ENCODE measurements at regions not wholly inside any gene's neighbourhood (a gene's known extent, or its start where the extent isn't known, plus 50 kb on each side); places are given as distances from the start of the nearest gene placed in this dataset.

GRCh38 chr4:23023121-23023520, 330.4 kb downstream of the GBA3 start:
- no peak for DNase-seq (ENCODE audit: low spot score)
- Histone ChIP-seq H3K9ac (ENCODE audit: insufficient read depth, low read depth, low read length) (no peak overlapping the region), H3K4me3 (replicated peaks in 1 of 3; ENCODE audit: insufficient read depth in 1 of 3, low read depth in 2 of 3, low read length in 3 of 3) (no peak overlapping the region), H3K27me3 (ENCODE audit: control insufficient read depth in 1 of 2, insufficient read depth in 2 of 2, low read length in 2 of 2) (no peaks in the 10 kb centered on the region), H4K20me1 (ENCODE audit: insufficient read depth, low read length) (no peaks in the 10 kb centered on the region), H3K4me2 (ENCODE audit: low read depth, low read length) (no peak overlapping the region), H3K9me3 (ENCODE audit: low read length) (0 out of 2 replicates have a peak, but pooled peaks cover 4% of the 10 kb centered on the region), H3K36me3 (replicated peaks in 1 of 2; ENCODE audit: control insufficient read depth in 1 of 2, insufficient read depth in 2 of 2, low read length in 2 of 2) (no peaks in the 10 kb centered on the region), H3K79me2 (ENCODE audit: insufficient read depth, low read length) (no peaks in the 10 kb centered on the region), H3K4me1 (ENCODE audit: insufficient read depth, low read length) (no peaks in the 10 kb centered on the region), H3K27ac (ENCODE audit: extremely low read length, insufficient read depth, low read length) (no peak overlapping the region), H2AFZ (ENCODE audit: low read length) (no peak overlapping the region)
- no peak for ATAC-seq
- BruUV-seq (replicated peaks): no TSS peak
- ChIA-PET CTCF (ENCODE audit: low intra/inter-chr PET ratio, low total read pairs) (no interaction called here), POLR2A (no interaction called here)
- FAIRE-seq: no peak
- in situ Hi-C loops (cut with HindIII; ENCODE audit: extremely low pct_ligation_motif_present, low pct_unique_long_range_greater_than_20kb) (no loop called here), intact Hi-C loops (cut with micrococcal nuclease; ENCODE audit: unreplicated experiment) (no loop called here)
- TF ChIP-seq ARID2 (CRISPR knock-in tag; IDR thresholded peaks at IDR 0.05; ENCODE audit: borderline replicate concordance): no peak
- no peak for TF ChIP-seq GMEB1 (CRISPR knock-in tag; IDR thresholded peaks at IDR 0.05; ENCODE audit: borderline replicate concordance)
- no peak for TF ChIP-seq ZNF772 (CRISPR knock-in tag; IDR thresholded peaks at IDR 0.05)
- no peak for TF ChIP-seq ZNF18 (CRISPR knock-in tag; IDR thresholded peaks at IDR 0.05; ENCODE audit: insufficient replicate concordance)
- TF ChIP-seq MATR3 (CRISPR knock-in tag; IDR thresholded peaks at IDR 0.05): no peak
- no peak for TF ChIP-seq ZNF44 (CRISPR knock-in tag; IDR thresholded peaks at IDR 0.05)
- no peak for TF ChIP-seq SOX5 (CRISPR knock-in tag; IDR thresholded peaks at IDR 0.05; ENCODE audit: borderline replicate concordance)
- TF ChIP-seq ATAD3A (CRISPR knock-in tag; IDR thresholded peaks at IDR 0.05): no peak
- TF ChIP-seq ZNF746 (CRISPR knock-in tag; IDR thresholded peaks at IDR 0.05): no peak
- TF ChIP-seq PRDM4 (CRISPR knock-in tag; IDR thresholded peaks at IDR 0.05; ENCODE audit: borderline replicate concordance): no peak
- no peak for TF ChIP-seq FOXA3 (CRISPR knock-in tag; IDR thresholded peaks at IDR 0.05)
- no peak for TF ChIP-seq NR2C2 (CRISPR knock-in tag; IDR thresholded peaks at IDR 0.05; ENCODE audit: borderline replicate concordance)
- no peak for TF ChIP-seq ZNF570 (CRISPR knock-in tag; IDR thresholded peaks at IDR 0.05; ENCODE audit: borderline replicate concordance)
- no peak for TF ChIP-seq POLR2G (IDR thresholded peaks at IDR 0.05; ENCODE audit: low read depth, low read length)
- TF ChIP-seq PHF5A (CRISPR knock-in tag; IDR thresholded peaks at IDR 0.05; ENCODE audit: low read depth, unreplicated experiment): no peak

All from HepG2 (cell line).